GM18868 (cell line): ENCODE measurements at regions not wholly inside any gene's neighbourhood (a gene's known extent, or its start where the extent isn't known, plus 50 kb on each side); places are given as distances from the start of the nearest gene placed in this dataset.
"Not testable (repeated sequence)": the region's sequence is repeated elsewhere in the genome, so short reads cannot be mapped to it uniquely, and the experiment has no call there.

ENCODE experiments used
- ATAC-seq: cut with Tn5 transposase; IDR thresholded peaks from one replicate; pipeline ENCODE4 v1.9.1; 2021; ENCODE audit warnings: mild to moderate bottlenecking, moderate library complexity; ENCODE audit not compliant: unreplicated experiment

DNA sequence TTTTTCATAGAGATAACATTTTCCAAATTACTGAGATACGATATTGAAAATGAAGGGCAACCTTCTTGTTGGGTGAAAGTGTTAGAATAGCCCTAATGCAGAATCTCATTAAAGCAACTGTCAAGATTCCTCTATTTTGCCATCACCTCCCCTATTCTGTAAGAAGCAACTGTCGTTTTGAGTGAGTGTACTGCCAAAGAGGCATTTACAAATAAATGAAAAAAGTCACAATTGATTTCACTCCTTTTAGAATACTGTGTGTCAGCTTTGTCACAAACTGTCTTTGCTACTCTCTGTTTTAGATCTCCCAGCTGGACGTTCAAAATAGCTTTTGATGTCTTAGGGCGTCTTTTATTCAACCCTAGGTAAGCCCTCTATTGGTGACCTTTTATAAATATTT is 322.8 kb upstream of the NAALADL2 start:
- ATAC-seq = no peak

DNA sequence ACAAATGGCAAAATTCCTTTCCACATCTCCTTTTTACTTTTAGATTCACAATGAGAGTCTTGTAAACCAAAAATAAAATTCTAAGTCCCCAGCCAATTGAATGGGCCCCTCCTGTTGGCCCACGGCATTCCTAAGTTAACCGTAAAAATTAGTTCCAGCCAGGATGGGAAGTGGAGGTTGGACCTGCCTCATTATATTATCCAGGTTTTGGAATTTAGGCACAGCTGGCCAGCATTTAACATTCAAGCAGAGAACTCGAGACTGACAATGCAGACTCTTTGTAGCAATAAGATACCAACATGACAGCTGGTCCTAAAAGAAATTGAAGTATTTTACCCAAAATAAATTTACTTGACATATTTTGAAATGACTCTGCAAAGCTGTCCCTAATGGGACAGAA is 321.0 kb upstream of the NAALADL2 start:
- ATAC-seq = no peak

DNA sequence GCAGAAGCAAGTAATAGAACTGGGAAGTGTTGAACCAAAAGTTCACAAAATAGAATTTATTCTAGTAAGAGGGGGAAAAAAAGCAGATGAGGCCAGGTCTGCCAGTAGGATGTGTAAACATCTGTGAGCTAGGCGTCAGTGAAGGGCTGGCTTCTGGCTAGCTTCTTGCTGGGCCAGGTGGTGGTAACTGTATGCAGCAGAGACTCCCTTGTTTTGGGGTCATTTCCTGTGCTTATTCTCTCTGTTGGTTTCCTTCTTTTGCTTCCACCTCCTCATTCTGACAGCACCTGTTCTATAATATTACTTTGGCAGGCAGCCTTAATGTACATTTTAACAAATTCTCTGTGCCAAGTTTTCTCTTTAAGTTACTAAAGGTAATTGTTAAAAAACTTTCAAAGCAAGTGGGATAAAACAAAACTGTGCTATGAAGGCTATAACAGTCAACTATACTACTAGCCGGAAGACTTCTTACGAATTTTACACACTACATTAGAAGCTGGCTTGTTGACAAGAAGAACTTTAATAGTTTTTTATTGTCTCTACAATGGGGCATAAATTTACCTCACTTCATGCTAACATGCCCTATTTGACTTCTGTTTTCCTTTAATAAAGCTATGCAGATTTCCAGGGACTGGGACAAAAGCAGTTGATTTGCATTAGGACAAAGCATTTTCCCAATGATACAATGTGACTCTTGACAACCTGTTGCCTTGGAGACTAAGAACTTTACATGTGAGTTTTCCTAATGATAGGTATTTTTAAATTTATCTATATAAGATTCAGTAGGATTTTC is 318.8 kb upstream of the NAALADL2 start:
- ATAC-seq = no peak

DNA sequence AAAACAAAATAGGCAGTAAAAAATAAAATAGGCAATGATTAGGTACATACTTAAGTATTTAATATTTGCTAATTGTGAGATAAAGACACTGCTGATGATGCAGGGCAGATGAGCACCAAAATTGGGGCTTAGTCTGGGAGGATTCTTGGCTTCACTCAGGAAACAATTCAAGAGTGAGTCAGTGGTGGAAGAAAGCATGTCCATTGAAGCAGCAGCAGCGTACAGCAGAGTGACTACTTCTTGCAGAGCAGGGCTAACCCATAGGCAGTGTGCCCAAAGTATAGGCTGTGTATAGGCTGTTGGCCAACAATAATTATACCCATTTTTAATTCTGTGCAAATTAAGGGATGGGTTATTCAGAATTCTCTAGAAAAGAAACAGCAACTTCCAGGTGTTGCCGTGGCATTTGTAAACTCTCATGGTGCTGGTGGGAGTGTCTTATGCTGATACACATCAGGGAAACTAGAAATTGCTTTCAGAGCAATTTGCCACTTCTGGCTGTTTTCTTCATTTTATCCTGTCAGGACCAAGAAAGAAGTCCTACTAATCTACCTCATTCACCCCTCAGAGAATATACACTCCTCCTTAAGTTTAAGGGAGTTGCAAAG is 317.3 kb upstream of the NAALADL2 start:
- no peak for ATAC-seq

DNA sequence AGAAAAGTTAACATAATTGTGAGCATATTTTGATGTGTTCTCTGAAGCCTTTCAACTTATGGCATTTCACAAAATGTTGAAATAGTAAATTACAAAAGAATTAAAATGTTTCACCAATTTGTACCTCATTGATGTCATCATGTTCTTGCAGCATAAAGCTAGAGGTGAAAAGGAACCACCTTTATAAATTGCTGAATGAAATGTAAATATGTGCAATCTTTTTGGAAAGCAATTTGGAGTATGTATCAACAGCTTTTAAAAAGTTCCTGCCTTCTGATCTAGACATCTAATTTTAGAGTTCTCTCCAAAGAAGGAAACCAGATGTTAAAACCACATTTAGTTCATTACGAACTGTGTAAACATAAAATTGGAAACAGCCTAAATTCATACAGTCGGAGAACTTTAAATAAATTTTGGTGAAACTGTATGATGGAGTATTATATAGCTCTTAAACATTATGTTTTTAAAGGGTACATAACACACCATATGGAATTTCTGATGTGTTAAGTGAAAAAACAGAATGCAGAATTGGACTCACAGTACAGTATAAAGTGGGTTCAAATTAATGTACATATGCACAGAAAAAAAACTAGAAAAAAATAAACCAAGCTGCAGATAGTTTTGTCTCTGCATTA is 311.2 kb upstream of the NAALADL2 start:
- no peak for ATAC-seq

DNA sequence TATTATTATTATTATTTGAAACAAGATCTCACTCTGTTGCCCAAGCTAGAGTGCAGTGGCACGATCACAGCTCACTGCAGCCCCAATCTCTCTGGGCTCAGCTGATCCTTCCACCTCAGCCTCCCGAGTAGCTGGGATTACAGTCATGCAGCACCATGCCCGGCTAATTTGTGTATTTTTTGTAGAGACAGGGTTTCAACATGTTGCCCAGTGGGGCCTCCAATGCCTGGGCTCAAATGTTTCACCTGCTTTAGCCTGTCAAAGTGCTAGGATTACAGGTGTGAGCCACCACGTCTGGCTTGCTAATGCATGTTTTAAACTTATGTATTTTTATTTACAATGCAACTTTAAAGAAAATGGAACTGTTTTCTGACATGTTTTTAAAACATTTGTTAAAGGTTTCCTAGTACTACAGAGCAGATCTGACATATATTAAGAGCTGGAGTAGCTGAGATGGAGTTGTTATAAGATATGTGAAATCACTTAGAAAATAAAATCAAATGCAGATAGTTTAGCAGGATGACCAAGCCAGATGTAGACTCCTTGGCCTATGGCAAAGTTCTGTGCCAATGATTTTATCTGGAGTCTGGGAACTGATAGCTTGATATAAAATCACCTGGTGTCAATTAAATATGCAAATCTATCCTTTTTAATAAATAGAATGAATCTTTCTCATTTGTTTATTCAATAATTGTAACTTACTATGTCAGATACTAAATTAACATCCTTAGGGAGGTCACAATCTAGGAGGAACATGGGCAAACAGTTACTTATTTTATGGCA is 310.1 kb upstream of the NAALADL2 start:
- no peak for ATAC-seq

DNA sequence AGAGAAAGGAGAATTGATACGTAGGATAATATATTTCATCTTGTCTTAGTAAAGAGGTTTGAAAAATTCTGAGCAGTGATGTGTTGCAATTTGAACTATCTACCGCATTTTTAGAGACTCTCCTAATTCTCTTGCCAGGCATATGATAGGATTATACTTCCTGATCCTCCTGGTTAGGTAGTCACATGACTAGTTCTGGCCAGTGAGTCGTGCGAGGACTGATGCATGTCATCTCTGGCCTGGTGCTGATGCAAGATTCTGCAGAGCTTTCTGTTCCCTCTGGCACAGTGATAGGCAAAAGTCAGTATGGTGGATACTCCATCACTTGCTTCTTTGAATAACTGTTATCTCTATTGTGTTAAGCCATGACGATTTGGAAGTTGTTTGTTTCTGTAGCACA is 277.6 kb upstream of the NAALADL2 start:
- ATAC-seq = no peak

DNA sequence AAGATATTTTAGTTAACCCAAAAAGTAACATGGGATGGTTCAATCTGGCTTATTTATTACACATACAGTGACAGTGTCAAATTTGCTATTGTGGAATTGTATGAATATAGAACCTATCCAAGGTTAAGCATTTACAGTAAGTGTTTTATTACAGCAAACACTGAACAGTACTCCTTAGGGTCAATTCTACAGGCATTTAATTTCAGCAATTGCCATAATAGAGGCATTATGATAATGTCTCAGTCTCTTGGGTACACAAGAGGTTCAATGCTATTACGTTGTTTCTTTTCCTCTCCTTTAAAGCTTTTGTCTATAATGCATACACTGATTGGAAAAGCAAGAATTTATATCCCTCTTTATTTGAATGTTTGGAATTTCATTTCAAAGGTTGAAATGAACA is 275.7 kb upstream of the NAALADL2 start:
- no peak for ATAC-seq

DNA sequence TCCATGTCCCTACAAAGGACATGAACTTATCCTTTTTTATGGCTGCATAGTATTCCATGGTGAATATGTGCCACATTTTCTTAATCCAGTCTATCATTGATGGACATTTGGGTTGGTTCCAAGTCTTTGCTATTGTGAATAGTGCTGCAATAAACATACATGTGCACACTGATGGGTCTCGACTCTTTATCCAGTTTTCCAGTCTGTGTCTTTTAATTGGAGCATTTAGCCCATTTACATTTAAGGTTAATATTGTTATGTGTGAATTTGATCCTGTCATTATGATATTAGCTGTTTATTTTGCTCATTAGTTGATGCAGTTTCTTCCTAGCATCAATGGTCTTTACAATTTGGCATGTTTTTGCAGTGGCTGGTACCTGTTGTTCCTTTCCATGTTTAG is 272.0 kb upstream of the NAALADL2 start:
- not testable (repeated sequence) for ATAC-seq

DNA sequence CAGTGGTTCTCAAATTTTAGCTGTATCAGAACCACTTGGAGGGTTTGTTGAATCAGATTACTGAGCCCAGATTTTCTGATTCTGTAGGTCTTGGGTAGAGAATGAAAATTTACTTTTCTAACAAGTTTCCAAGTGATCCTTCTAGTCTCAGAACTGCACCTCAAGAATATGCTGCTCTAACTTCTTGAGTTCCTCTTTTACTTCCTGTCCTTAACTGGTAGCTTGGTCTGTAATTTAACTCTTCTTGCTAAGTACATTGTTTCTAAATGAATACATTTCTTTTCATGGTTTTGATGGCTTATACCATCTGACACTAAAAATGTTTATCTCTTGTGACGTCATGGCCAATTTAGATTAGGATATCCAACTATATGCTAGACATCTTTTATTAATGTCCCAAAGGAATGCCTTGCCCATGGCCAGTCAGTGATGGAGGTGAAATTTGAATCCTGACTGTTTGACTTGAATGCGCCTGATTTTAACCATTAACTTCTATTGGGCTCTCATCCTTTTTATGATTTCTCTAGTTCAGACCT is 262.6 kb upstream of the NAALADL2 start:
- ATAC-seq = peak; percentile 41

DNA sequence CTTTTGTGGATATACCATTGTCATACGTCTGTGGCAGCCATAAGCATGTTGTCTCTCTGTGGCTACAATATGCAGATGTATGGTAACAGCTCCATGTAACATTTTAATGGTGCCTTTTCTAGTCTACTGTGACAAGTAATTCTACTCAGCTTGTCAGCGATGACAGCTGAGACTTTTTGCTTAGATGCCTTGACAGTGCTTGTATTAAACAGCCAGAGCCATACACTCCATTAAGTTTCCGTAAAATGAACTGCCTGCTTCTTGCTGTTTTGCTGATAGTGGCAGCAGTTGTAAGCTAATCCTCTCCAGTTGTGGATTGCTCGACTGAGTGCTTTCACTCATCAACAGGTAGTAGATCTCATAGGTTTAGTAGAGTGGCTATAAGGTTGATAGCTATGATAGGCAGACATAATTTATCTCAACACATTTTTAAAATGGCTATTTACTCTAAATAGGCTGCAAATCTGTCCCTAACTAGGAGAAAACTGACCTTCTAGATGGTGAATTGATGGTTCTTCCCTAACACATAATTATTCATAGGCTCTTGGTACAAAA is 260.2 kb upstream of the NAALADL2 start:
- ATAC-seq = no peak

DNA sequence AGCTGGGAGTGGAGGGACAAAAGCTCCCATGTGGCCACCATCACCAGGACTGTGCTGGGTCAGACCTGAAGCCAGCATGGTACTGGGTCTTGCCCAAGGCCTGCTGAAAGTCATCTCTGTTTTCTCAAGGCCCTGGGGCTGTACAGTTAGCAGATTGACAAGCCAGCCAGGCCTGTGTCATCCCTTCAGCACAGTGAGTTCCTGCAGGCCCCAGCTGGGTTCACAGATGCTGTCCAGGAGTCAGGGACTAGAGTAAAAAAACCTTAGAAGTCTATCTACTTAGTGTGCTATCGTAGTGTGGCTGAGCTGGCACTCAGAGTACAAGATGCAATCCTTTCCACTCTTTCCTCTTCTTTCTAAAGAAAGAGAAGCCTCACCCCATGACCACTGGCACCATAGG is 246.0 kb upstream of the NAALADL2 start:
- ATAC-seq = no peak

DNA sequence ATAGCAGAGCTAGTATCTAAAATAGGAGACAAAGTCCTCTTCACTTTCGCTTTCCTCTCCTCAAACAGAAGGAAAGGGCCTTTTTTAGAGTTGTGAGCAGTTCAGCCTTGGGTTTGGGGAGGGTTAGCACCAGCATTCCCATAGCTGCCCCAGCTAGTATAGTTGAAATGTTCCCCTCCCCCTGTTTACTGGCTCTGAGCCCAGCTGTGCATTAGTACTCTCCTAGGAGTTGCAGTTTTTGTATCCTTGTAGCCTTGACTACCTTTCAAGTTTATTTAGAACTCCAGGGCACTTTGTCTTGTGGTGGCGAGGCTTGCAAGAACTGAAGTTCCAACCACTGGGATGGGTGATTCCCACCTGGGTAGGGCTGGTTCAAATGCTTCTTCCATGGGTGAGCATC is 245.1 kb upstream of the NAALADL2 start:
- ATAC-seq = no peak

DNA sequence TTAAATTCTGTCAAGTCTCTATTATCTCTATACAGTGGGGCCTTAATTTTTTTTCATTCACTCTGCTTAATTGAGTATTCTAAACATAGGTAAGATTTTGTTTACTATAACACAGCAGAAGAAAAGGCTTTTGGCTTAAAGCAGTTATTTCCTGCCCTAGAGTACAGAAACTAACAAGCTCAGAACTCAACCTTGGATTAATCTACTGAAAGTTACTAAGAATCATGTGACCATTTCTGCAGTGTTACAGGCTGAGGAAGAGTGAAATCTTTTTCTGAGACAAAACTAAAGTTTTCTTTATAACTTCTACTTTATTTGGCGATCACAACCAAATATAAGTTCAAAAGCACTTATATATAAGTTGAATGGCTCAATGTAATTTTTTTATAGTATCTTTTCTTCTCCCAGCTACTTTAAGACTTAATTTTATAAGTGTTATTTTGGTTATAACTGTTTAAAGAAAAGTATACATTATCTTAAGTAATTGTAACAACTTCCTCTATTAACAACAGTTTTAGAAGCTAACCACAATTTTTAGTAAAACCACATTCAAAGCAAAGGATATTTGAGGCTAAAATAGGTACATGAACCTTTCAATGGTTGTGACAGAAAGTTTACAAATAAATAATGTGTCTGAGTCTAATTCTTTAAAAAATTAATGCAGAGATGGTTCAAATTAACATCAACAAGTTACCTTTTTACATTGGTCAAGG is 240.6 kb upstream of the NAALADL2 start:
- no peak for ATAC-seq

DNA sequence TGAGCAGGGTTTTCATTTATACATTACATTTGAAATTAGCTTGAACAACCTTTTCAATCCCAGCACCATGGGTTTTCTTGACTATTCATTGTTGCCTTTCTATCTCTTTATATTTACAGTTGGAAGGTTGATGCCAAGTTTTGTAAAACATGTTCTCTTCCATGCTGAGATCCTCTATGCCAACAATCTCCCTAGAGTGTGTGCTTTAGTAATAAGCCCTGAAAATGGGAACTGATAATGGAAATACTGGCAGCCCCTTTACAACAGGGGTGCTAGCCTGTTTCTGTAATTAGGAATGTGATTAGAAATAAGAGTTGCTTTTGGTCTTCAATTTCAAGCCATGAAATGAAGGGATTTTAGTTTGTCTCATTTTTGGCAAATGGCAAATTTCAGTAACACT is 239.9 kb upstream of the NAALADL2 start:
- ATAC-seq = no peak

DNA sequence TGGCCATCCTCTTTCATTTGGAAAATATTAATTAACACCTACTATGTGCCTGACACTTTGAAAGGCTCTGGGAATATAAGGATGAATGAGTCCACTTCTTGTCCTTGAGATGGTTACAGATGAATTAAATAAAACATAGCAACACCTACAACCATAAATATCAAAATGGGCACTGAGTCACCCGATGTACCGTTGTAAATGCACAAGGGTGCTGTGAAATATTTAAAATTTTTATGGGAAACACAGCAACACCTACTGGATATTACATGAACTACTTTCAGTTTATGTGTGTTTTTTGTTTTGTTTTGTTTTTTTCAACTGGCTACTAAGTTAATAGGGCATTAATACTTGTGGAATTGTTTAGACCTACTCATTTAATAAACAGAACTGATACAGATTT is 239.0 kb upstream of the NAALADL2 start:
- no peak for ATAC-seq

DNA sequence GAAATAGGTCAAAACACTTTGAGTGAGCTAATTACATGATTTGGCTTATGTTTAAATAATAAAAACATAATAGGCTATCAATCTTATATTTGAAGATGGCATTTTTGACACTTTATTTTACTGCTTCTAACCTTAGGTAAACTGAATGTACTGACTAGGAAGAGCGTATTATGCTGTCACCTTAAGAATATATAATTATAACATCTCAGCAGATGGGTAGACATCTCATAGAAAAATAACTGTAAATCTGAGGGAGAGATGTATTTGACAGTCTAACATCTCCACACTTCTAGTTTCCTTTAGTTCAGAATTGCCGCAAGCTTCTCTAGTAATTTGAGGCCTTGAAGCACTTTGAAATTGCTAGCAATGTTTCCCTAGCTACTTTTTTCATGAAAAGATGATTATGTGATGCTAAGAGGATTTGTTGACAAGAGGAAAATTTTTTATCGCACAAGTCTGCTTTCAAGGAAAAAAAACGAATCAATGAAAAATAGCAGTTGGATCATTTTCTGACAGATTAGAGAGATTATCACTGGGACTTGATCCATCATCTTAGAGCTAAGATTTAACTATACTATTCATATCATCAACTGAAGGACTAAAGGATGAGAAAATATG is 238.2 kb upstream of the NAALADL2 start:
- no peak for ATAC-seq

DNA sequence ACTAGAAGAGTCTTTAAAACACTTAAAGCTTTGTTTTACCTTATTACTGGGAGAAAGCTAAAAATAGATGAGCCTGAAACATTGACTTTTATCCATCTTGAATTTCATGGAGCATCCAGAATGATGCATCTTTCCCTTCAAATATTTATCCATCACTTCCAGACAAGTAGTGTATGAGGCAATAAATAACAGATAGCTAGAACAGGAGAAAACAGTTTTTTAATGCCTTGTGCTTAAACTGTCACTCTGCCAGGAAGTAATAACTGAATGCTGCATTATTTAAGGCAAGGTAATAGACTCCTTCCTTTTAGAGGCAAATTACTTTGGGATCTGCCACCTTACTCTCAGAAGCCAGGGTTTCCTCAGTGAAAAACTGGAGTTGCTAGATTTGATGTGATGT is 225.8 kb upstream of the NAALADL2 start:
- no peak for ATAC-seq

DNA sequence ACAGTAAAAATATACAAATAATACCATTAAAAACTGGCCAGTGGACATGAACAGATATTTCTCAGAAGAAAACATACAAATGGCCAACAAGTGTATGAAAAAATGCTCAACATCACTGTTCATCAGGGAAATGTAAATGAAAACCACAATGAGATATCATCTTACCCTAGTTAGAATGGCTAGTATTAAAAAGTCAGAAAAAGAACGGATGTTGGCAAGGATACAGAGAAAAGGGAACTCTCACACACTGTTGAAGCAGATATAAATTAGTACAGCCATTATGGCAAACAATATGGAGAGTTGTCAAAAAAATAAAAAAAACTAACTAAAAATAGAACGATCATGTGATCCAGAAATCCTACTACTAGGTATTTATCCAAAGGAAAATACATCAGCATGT is 222.7 kb upstream of the NAALADL2 start:
- ATAC-seq = no peak

DNA sequence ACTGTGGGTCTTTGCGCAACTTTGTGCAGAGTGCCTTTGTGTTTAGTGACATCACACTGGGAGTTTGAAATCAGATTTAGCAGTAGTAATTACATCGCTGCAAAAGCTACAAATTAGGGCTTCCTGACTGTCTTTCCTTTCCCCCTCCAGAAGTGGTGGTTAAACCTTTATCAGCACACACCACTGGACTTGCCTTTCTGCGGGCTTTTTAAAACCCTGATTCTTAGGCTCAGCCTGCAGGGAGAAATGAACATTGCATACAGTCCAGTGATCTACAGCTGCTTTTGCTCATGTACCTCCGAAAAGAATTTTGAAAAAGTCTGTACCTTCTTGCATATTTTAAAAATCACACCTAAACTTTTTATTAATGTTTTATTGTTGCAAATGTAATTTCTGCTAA is 219.7 kb upstream of the NAALADL2 start:
- no peak for ATAC-seq
